Colonic mucosa (tissue), 4 donors: ENCODE measurements at regions not wholly inside any gene's neighbourhood (a gene's known extent, or its start where the extent isn't known, plus 50 kb on each side); places are given as distances from the start of the nearest gene placed in this dataset.
"Not testable (repeated sequence)": the region's sequence is repeated elsewhere in the genome, so short reads cannot be mapped to it uniquely, and the experiment has no call there.

Source experiments
- DNase-seq: peaks from one replicate; pipeline ENCODE4 v3.0.0-alpha.2; 2020
- H3K27ac ChIP-seq: fragments of 200-600 bp; one replicate; pipeline ENCODE4 v1.8.0; 2021
- H3K27me3 ChIP-seq: fragments of 200-600 bp; one replicate; pipeline ENCODE4 v1.8.0; 2021
- H3K36me3 ChIP-seq: fragments of 200-600 bp; one replicate; pipeline ENCODE4 v1.8.0; 2021
- H3K4me1 ChIP-seq: fragments of 200-600 bp; one replicate; pipeline ENCODE4 v1.8.0; 2021; ENCODE audit warnings: mild to moderate bottlenecking
- H3K4me3 ChIP-seq: fragments of 200-600 bp; one replicate; pipeline ENCODE4 v1.8.0; 2021
- H3K9ac ChIP-seq, 2 donors: one replicate each; pipeline ENCODE4 v1.7.0; 2013; ENCODE audit warnings: control low read depth in 2 of 2, low read depth in 2 of 2, low read length in 2 of 2
- H3K9me3 ChIP-seq: fragments of 200-600 bp; one replicate; pipeline ENCODE4 v1.8.0; 2021
- intact Hi-C: fragments of 100-400 bp; cut with DNase I; formaldehyde crosslinking; loops from one replicate; pipeline ENCODE4 v1.14.1; 2022
- TF ChIP-seq, protein P1 (sequence below): fragments of 200-600 bp; IDR thresholded peaks from one replicate; pipeline ENCODE4 v1.8.0; 2022; ENCODE audit warnings: antibody characterized with exemption, mild to moderate bottlenecking
- donor health status: healthy.
- donor health status: DM: no; HTN: no; CAD: no.
- donor health status: DM: no; HTN: no; CAD: no.

DNA sequence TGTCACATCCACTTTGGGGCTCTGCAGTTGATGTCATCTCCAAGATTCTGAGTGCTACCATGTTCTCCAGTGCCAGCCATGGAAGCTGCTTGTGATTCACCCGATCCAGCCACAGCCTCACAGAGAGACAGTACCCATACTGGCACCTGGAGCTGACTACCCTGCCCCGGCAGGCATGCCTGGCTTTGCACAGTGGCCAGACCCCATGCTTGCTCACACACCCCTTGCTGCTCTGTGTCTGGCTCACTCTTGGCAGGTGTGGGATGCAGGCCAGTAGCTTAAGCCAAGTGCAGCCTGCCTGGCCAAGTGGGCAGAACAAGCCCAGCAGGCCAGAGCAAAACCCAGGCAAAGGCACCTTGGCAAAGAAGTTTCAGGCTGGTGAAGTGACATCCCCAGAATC, 828.4 kb upstream of the VRK2 start:
- Histone ChIP-seq H3K4me1 (no peaks in the 10 kb centered on the region), H3K9ac (no peak overlapping the region), H3K27me3 (no peaks in the 10 kb centered on the region), H3K36me3 (no peaks in the 10 kb centered on the region), H3K27ac (no peak overlapping the region), H3K4me3 (no peak overlapping the region), H3K9me3 (no peaks in the 10 kb centered on the region)
- TF ChIP-seq, protein P1, sequence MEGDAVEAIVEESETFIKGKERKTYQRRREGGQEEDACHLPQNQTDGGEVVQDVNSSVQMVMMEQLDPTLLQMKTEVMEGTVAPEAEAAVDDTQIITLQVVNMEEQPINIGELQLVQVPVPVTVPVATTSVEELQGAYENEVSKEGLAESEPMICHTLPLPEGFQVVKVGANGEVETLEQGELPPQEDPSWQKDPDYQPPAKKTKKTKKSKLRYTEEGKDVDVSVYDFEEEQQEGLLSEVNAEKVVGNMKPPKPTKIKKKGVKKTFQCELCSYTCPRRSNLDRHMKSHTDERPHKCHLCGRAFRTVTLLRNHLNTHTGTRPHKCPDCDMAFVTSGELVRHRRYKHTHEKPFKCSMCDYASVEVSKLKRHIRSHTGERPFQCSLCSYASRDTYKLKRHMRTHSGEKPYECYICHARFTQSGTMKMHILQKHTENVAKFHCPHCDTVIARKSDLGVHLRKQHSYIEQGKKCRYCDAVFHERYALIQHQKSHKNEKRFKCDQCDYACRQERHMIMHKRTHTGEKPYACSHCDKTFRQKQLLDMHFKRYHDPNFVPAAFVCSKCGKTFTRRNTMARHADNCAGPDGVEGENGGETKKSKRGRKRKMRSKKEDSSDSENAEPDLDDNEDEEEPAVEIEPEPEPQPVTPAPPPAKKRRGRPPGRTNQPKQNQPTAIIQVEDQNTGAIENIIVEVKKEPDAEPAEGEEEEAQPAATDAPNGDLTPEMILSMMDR, result no peak
- intact Hi-C loops, result no loop called here
- no peak for DNase-seq

DNA sequence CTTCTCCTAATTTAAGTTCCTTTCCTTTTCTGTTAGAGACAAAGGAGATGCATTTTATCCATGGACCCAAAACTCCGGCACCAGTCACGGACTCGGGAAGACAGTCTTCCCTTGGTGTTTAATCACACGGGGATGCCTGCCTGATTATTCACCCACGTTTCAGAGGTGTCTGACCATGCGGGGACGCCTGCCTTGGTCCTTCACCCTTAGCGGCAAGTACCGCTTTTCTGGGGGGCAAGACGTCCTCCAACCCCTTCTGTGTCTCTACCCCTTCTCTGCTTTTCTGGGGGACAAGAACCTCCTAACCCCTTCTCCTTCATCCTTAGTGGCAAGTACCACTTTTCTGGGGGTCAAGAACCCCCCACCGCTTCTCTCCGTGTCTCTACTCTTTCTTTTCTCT, 816.9 kb upstream of the VRK2 start:
- H3K36me3 ChIP-seq, H3K9me3 ChIP-seq, H3K9ac ChIP-seq, DNase-seq, H3K27me3 ChIP-seq, H3K27ac ChIP-seq, H3K4me1 ChIP-seq, intact Hi-C loops, H3K4me3 ChIP-seq: not testable (repeated sequence)

DNA sequence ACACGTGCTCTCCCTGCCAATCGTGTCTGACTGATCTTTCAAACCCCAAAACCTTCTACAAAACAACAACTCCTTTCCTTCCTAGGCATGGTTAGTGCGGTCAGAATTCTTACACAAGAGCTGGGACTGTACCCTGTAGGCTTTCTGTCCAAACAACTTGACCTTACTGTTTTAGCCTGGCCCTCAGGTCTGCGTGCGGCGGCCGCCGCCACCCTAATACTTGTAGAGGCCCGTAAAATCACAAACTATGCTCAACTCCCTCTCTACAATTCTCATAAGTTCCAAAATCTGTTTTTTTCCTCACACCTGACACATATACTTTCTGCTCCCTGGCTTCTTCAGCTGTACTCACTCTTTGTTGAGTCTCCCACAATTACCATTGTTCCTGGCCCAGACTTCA, 814.3 kb upstream of the VRK2 start:
- DNase-seq, H3K4me1 ChIP-seq, H3K9me3 ChIP-seq, H3K27me3 ChIP-seq, intact Hi-C loops, H3K27ac ChIP-seq, H3K4me3 ChIP-seq, H3K36me3 ChIP-seq, H3K9ac ChIP-seq: not testable (repeated sequence)

DNA sequence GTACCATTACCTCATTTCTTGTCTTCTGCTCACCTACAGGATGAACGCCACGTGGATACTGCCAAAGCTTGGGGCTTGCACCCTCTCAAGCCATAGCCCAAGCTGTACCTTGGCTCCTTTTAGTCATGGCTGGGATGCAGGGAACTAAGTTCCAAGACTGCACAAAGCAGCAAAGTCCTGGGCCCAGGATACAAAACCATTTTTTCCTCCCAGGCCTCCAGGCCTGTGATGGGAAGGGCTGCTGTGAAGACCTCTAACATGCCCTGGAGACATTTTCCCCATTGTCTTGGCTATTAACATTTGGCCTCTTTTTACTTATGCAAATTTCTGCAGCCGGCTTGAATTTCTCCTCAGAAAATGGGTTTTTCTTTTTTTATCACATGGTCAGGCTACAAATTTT, 795.1 kb upstream of the VRK2 start:
- H3K4me3 ChIP-seq, H3K27ac ChIP-seq, H3K9ac ChIP-seq, H3K36me3 ChIP-seq, DNase-seq, intact Hi-C loops, H3K4me1 ChIP-seq, H3K27me3 ChIP-seq, H3K9me3 ChIP-seq: not testable (repeated sequence)

DNA sequence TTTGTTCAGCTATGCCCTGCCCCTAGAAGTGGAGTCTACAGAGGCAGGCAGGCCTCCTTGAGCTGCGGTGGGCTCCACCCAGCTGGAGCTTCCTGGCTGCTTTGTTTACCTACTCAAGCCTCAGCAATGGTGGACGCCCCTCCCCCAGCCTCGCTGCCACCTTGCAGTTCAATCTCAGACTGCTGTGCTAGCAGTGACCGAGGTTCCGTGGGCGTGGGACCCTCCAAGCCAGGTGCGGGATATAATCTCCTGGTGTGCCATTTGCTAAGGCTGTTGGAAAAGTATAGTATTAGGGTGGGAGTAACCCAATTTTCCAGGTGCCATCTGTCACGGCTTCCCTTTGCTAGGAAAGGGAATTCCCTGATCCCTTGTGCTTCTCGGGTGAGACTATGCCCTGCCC, 770.2 kb upstream of the VRK2 start:
- H3K36me3 ChIP-seq, H3K4me1 ChIP-seq, H3K27ac ChIP-seq, H3K9ac ChIP-seq, intact Hi-C loops, H3K27me3 ChIP-seq, DNase-seq, H3K9me3 ChIP-seq, H3K4me3 ChIP-seq: not testable (repeated sequence)

DNA sequence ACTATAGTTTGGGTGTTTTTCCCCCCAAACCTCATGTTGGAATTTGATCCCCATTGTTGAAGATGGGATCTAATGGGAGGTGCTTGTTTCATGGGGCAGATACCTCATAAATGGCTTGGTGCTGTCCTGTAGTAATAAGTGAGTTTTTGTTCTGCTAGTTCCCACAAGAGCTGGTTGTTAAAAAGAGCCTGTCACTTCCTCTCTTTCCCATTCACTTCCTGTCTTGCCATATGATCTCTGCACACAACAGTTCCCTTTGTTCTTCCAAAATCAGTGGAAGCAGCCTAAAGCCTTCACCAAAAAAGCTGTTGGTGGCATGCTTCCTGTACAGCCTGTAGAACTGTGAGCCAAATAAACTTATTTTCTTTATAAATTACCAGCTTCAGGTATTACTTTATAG, 768.2 kb upstream of the VRK2 start:
- no peaks in the 10 kb centered on the region for H3K9me3 ChIP-seq
- TF ChIP-seq, protein P1, result no peak

DNA sequence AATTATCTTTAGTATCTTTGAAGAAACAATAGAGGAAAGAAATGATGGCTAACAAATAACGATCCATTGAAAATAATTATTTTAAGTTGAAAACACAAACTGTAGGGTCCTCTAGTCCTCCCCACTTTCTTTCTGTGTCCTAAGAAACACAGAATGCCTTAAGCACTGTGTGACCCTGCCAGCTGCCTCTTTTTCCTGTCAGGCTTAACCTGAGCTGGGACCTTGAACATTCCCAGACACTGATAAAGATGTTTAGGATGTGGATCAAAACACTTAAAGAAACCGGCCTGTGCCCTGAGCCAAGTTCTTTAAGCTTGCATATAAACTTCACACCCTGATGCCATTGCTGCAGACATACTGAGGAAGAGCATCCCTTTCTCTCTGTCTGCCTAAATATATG, 755.4 kb upstream of the VRK2 start:
- Histone ChIP-seq H3K27me3 (no peaks in the 10 kb centered on the region), H3K9ac (no peak overlapping the region), H3K27ac (no peak overlapping the region), H3K36me3 (no peaks in the 10 kb centered on the region), H3K4me3 (no peak overlapping the region), H3K9me3 (no peaks in the 10 kb centered on the region), H3K4me1 (no peaks in the 10 kb centered on the region)
- DNase-seq, result no peak
- intact Hi-C loops, result no loop called here
- TF ChIP-seq, protein P1, result no peak

More for the DNA sequence above, 768.2 kb upstream of the VRK2 start:
- H3K27me3 ChIP-seq, result no peaks in the 10 kb centered on the region
- DNase-seq, result no peak
- H3K9ac ChIP-seq, result no peak overlapping the region
- intact Hi-C loops, result no loop called here
- H3K4me3 ChIP-seq, result no peak overlapping the region
- H3K27ac ChIP-seq, result no peak overlapping the region
- H3K36me3 ChIP-seq, result no peaks in the 10 kb centered on the region
- H3K4me1 ChIP-seq, result no peaks in the 10 kb centered on the region
